Activated T-cell treated with anti-CD3 and anti-CD28 coated beads, Interleukin-2, amount 50 U/mL, for 4 hours (primary cell): ENCODE measurements at regions not wholly inside any gene's neighbourhood (a gene's known extent, or its start where the extent isn't known, plus 50 kb on each side); places are given as distances from the start of the nearest gene placed in this dataset.

Source experiments
- ATAC-seq, 2 donors: fragments of 200-7000 bp; cut with Tn5 transposase; one replicate each; pipeline ENCODE4 v1.10.0; 2021
- DNase-seq: peaks from one replicate; pipeline ENCODE4 v3.0.0-alpha.2; 2020
- H3K27me3 Mint-ChIP-seq: one replicate; pipeline ENCODE4 v1.8.0; 2021; ENCODE audit warnings: low read depth, mixed read lengths
- H3K36me3 Mint-ChIP-seq: one replicate; pipeline ENCODE4 v1.8.0; 2022; ENCODE audit warnings: mixed read lengths; ENCODE audit not compliant: insufficient read depth
- H3K4me1 Mint-ChIP-seq: one replicate; pipeline ENCODE4 v1.8.0; 2021; ENCODE audit warnings: low read depth, mixed read lengths
- H3K4me3 Mint-ChIP-seq: one replicate; pipeline ENCODE4 v1.8.0; 2021; ENCODE audit warnings: mild to moderate bottlenecking, moderate library complexity, mixed read lengths
- H3K9me3 Mint-ChIP-seq: one replicate; pipeline ENCODE4 v1.8.0; 2021; ENCODE audit warnings: mixed read lengths

- H3K4me1 Mint-ChIP-seq = peaks cover 1% of the 10 kb centered on the region
- DNase-seq (no peak), ATAC-seq (no peak)
- H3K4me3 Mint-ChIP-seq = no peak overlapping the region
- H3K9me3 Mint-ChIP-seq = no peaks in the 10 kb centered on the region
- H3K27me3 Mint-ChIP-seq = peaks cover 3% of the 10 kb centered on the region
- H3K36me3 Mint-ChIP-seq = no peaks in the 10 kb centered on the region
Observed at GRCh38 chr7:28301148-28301641, 111.1 kb upstream of the CREB5 start.

GRCh38 chr7:28304290-28304689 lies 108.0 kb upstream of the CREB5 start:
- Mint-ChIP-seq H3K36me3 (no peaks in the 10 kb centered on the region), H3K4me1 (no peaks in the 10 kb centered on the region), H3K27me3 (peaks cover 3% of the 10 kb centered on the region), H3K9me3 (no peaks in the 10 kb centered on the region), H3K4me3 (no peak overlapping the region)
- DNase-seq (no peak), ATAC-seq (no peak)

- DNase-seq = no peak
- no peaks in the 10 kb centered on the region for H3K36me3 Mint-ChIP-seq
- H3K4me1 Mint-ChIP-seq = no peaks in the 10 kb centered on the region
- no peak for ATAC-seq
- no peak overlapping the region for H3K4me3 Mint-ChIP-seq
- H3K27me3 Mint-ChIP-seq = peaks cover 34% of the 10 kb centered on the region
- H3K9me3 Mint-ChIP-seq = no peaks in the 10 kb centered on the region
Observed at GRCh38 chr7:28309704-28310459, 102.4 kb upstream of the CREB5 start.

DNA sequence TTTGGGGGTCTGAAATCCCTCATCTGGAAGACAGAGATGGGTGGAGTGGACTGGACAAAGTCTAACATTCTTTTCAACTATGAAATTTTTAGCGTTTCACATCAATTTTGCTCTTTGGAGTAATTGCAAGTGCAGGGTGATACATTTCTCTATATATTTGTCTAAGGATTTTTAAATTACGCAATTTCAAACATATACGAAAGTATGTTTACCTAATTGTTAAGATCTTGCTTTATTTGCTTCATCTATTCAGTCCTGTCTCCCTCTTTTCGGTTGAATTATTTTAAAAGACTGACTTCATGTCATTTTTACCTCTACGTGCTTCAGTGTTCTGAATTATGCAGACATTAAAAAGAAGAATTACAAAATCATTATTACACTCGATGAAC lies 101.9 kb upstream of the CREB5 start:
- H3K27me3 Mint-ChIP-seq = peaks cover 39% of the 10 kb centered on the region
- H3K36me3 Mint-ChIP-seq = no peaks in the 10 kb centered on the region
- no peak overlapping the region for H3K4me3 Mint-ChIP-seq
- DNase-seq (no peak), ATAC-seq (no peak)
- H3K4me1 Mint-ChIP-seq = no peaks in the 10 kb centered on the region
- no peaks in the 10 kb centered on the region for H3K9me3 Mint-ChIP-seq

DNA sequence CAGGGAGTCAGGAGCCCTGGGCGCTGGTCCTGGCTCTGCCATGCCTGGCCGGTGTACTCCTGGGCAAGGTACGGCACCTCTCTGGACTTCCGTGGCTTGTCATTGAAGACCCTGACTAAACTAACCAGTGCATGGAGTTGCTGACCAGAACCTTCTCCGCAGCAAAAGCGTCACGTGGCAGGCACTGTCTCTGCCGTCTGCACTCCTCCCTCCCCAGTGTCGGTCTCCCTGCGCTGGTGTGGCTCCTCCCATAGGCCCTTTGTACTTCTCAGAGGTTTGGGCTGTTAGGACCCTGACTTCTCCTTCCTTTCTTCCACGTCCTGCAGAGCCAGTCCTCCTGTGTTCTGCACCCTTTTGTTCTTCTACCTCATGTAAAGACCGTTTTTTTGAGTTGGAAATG lies 100.6 kb upstream of the CREB5 start:
- Mint-ChIP-seq H3K9me3 (no peaks in the 10 kb centered on the region), H3K27me3 (peaks cover 47% of the 10 kb centered on the region), H3K36me3 (no peaks in the 10 kb centered on the region), H3K4me1 (no peaks in the 10 kb centered on the region), H3K4me3 (no peak overlapping the region)
- ATAC-seq = no peak
- no peak for DNase-seq

GRCh38 chr7:28312948-28313347 lies 99.4 kb upstream of the CREB5 start:
- Mint-ChIP-seq H3K36me3 (no peaks in the 10 kb centered on the region), H3K4me3 (no peak overlapping the region), H3K4me1 (no peaks in the 10 kb centered on the region), H3K9me3 (no peaks in the 10 kb centered on the region), H3K27me3 (peaks cover 49% of the 10 kb centered on the region)
- no peak for ATAC-seq
- DNase-seq = no peak

GRCh38 chr7:28314841-28315240 lies 97.5 kb upstream of the CREB5 start:
- no peaks in the 10 kb centered on the region for H3K36me3 Mint-ChIP-seq
- DNase-seq (no peak), ATAC-seq (no peak)
- H3K27me3 Mint-ChIP-seq = peaks cover 48% of the 10 kb centered on the region
- no peaks in the 10 kb centered on the region for H3K9me3 Mint-ChIP-seq
- no peaks in the 10 kb centered on the region for H3K4me1 Mint-ChIP-seq
- no peak overlapping the region for H3K4me3 Mint-ChIP-seq

DNA sequence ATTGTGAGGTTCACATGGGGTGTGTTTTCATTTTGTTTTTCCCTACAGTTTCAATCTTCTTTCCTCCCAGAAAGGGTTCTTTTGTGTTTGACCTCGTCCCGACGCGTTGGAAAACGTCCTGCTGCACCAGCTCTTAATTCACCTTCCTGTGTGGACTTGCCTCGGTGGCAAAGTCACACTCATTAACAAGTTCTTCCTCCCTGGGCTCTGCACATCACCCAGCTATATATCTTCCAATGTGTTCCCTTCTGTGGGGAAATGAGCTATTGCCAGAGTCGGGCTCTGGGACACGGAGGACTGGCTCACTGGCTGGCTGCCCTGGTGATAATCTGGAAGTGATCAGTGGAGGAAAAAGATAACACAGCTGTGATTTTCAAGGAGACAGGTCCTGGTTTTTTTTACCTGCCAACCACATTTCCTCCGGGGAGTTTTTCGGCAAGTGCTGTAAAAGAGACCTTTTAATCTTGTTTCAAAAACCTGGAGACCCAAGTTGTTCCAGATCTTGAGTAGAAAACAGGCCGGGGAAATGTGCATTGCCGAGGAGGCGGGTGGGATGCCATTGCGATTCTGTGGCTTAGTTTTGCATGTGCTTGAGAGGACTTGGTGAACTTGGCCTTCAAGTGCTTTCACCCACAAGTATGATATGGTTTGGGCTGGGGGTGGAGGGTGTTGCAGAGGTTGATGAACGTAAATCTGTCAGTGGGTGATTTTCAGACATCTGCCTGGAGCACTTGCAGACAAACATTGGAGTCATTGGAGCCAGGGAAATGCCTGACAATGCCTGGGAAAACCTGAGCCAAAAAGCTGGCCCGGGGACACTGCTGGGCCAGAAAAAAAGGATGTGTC lies 96.5 kb upstream of the CREB5 start:
- H3K4me1 Mint-ChIP-seq = no peaks in the 10 kb centered on the region
- no peaks in the 10 kb centered on the region for H3K36me3 Mint-ChIP-seq
- no peak for ATAC-seq
- H3K27me3 Mint-ChIP-seq = peaks cover 43% of the 10 kb centered on the region
- H3K4me3 Mint-ChIP-seq = no peak overlapping the region
- DNase-seq = no peak
- no peaks in the 10 kb centered on the region for H3K9me3 Mint-ChIP-seq

- peak; percentile 54 to 76 for ATAC-seq
- Mint-ChIP-seq H3K36me3 (no peaks in the 10 kb centered on the region), H3K4me1 (no peaks in the 10 kb centered on the region), H3K4me3 (no peak overlapping the region), H3K9me3 (no peaks in the 10 kb centered on the region), H3K27me3 (peaks cover 40% of the 10 kb centered on the region)
- no peak for DNase-seq
Observed at GRCh38 chr7:28316489-28316888, 95.8 kb upstream of the CREB5 start.

DNA sequence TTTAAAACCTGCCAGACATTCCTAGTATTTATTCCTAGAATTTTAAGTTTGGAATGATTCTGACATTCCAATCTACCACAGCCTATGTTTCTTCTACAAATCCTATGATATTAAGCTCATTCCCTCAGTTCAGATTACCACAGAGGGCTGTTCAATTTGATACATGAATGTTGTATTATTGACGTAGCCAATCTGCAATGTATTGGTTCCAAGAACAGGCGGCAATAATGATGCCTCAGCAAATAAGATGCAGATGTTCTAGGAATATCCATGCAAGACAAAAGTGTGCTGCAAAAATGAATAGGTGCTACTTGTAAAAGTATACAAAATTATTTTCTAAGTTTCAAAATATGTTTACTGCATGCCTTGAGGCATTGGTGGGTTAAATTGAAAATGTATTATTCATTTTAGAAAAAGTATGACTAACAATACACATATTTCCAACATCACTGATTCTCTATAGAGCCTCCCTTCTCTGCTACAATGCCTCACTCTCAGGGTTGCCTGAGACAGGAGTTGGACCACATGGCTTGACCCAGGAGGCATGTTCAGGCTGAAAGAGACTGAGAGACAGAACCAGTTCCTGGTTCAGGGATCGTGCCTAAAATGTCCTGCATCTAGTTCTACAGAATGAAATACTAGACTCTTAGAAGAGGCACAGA lies 94.1 kb upstream of the CREB5 start:
- Mint-ChIP-seq H3K27me3 (peaks cover 22% of the 10 kb centered on the region), H3K4me1 (no peaks in the 10 kb centered on the region), H3K9me3 (no peaks in the 10 kb centered on the region), H3K36me3 (no peaks in the 10 kb centered on the region), H3K4me3 (no peak overlapping the region)
- ATAC-seq = peak; percentile 54 to 63
- DNase-seq = no peak

DNA sequence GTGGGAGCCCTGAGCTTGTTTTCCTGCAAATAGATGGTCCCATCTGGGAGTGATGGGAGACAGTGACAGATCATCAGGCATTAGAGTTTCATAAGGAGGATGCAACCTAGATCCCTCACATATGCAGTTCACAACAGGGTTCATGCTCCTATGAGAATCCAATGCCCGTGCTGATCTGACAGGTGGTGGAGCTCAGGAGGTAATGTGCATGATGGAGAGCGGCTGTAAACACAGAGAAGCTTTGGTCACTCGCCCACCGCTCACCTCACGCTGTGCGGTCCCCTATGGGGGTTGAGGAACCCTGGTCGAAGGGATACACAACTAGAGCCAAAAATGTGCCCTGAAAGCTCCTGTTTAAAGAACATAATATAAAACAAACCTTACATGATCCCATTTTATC lies 88.5 kb upstream of the CREB5 start:
- H3K9me3 Mint-ChIP-seq = no peaks in the 10 kb centered on the region
- H3K27me3 Mint-ChIP-seq = no peaks in the 10 kb centered on the region
- DNase-seq (no peak), ATAC-seq (no peak)
- no peak overlapping the region for H3K4me3 Mint-ChIP-seq
- peaks cover 12% of the 10 kb centered on the region for H3K4me1 Mint-ChIP-seq
- no peaks in the 10 kb centered on the region for H3K36me3 Mint-ChIP-seq

- no peak overlapping the region for H3K4me3 Mint-ChIP-seq
- ATAC-seq (peak; percentile 65 to 74), DNase-seq (no peak)
- no peaks in the 10 kb centered on the region for H3K27me3 Mint-ChIP-seq
- H3K9me3 Mint-ChIP-seq = no peaks in the 10 kb centered on the region
- peaks cover 37% of the 10 kb centered on the region for H3K4me1 Mint-ChIP-seq
- H3K36me3 Mint-ChIP-seq = no peaks in the 10 kb centered on the region
Observed at GRCh38 chr7:28328146-28328545, 84.2 kb upstream of the CREB5 start.

DNA sequence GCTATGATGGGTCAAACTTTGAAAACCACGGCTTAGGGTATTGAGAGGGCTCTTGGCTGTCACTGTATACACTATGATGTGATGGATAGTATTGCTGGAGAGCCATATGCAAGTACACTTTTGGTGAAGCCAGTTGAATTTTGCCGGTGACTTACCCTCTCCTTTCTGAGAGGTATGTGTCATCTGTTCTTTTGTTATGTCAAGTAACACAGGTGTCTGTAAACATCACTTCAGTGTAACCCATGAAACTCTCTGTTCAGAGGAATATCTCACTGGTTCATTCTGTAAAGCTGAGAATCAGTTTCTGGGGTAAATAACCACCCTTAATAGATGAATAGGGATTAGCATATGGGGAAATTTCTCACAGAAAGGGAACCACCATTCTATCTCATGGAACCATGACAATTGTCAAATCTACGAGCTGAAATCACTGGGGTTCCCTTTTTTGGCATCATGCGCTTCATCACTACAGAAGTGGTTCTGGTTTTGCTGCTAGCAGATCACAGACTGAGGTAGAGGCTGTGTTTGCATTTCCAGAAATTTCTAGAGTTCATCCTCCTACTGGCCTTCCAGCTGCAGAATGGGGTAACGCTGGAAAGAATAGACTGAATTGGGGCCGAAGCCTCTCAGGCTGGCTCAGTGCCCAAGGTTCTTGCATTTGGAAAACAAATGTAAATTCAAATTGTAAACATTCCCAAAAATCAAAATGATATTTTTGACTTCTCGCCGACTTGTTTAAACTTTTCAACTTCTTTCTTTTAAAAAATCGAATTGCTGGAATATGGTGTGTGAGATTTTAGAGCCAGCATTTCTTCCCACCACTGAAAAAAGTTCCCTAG lies 83.3 kb upstream of the CREB5 start:
- H3K4me3 Mint-ChIP-seq = no peak overlapping the region
- peak; percentile 69 to 78 for ATAC-seq

More for the DNA sequence above, 83.3 kb upstream of the CREB5 start:
- no peak for DNase-seq
- Mint-ChIP-seq H3K4me1 (peaks cover 37% of the 10 kb centered on the region), H3K9me3 (peaks cover 6% of the 10 kb centered on the region), H3K36me3 (no peaks in the 10 kb centered on the region), H3K27me3 (no peaks in the 10 kb centered on the region)
